IMR-90 (cell line): ENCODE measurements at regions not wholly inside any gene's neighbourhood (a gene's known extent, or its start where the extent isn't known, plus 50 kb on each side); places are given as distances from the start of the nearest gene placed in this dataset.

Source experiments
- ATAC-seq: fragments of 200-7000 bp; cut with Tn5 transposase; 2 replicates; pipeline ENCODE4 v1.9.1; 2020; ENCODE audit warnings: low read depth, mild to moderate bottlenecking, moderate library complexity
- BruUV-seq: library from RNA; stranded (reverse); fragments of 400-500 nt; replicated peaks from 2 replicates; lab custom pipeline; 2021; lab: Mats Ljungman, UMichigan
- CTCF ChIA-PET: fragments of 300-600 bp; formaldehyde crosslinking; extraction: SDS; loops from one replicate; lab custom pipeline; 2021; ENCODE audit warnings: antibody characterized with exemption; lab: Yijun Ruan, JAX
- POLR2A ChIA-PET: fragments of 300-600 bp; sonication (Branson Sonifier 250); formaldehyde crosslinking; loops from one replicate; lab custom pipeline; 2022; ENCODE audit warnings: antibody characterized with exemption; ENCODE audit not compliant: unreplicated experiment; lab: Charles Lee
- DNase-seq: peaks from one replicate; pipeline ENCODE4 v3.0.0; 2013
- H2AFZ ChIP-seq: replicated peaks from 2 replicates; pipeline ENCODE3; 2013; ENCODE audit warnings: low read length, mild to moderate bottlenecking; ENCODE audit not compliant: poor library complexity
- H2AK5ac ChIP-seq: 2 replicates; pipeline ENCODE4 v1.6.1; 2013; ENCODE audit warnings: low read depth, low read length, inconsistent platforms
- H2AK9ac ChIP-seq: replicated peaks from 2 replicates; pipeline ENCODE3; 2013; ENCODE audit warnings: mild to moderate bottlenecking, low read depth, low read length, moderate library complexity; ENCODE audit not compliant: poor library complexity
- H2BK120ac ChIP-seq: 2 replicates; pipeline ENCODE4 v1.6.1; 2013; ENCODE audit warnings: low read depth, low read length, inconsistent platforms
- H2BK15ac ChIP-seq: 3 replicates; pipeline ENCODE4 v1.6.1; 2013; ENCODE audit warnings: low read depth, low read length, inconsistent platforms
- H2BK20ac ChIP-seq: 2 replicates; pipeline ENCODE4 v1.6.1; 2013; ENCODE audit warnings: low read depth, mild to moderate bottlenecking, inconsistent platforms, low read length, moderate library complexity
- H2BK5ac ChIP-seq: 2 replicates; pipeline ENCODE4 v1.6.1; 2013; ENCODE audit warnings: mild to moderate bottlenecking, low read depth, low read length, inconsistent platforms; ENCODE audit not compliant: poor library complexity, severe bottlenecking
- H3K14ac ChIP-seq: replicated peaks from 2 replicates; pipeline ENCODE4 v1.6.1; 2013; ENCODE audit warnings: low read depth, low read length, inconsistent platforms
- H3K18ac ChIP-seq: 2 replicates; pipeline ENCODE4 v1.6.1; 2013; ENCODE audit warnings: low read depth, low read length, control low read depth
- H3K23ac ChIP-seq: 2 replicates; pipeline ENCODE4 v1.6.1; 2013; ENCODE audit warnings: low read depth, low read length, inconsistent platforms
- H3K27ac ChIP-seq: 2 replicates; pipeline ENCODE4 v1.5.1; 2013; ENCODE audit warnings: mild to moderate bottlenecking, control low read depth, low read length; ENCODE audit not compliant: insufficient read depth
- H3K27me3 ChIP-seq: 2 replicates; pipeline ENCODE4 v1.6.1; 2013; ENCODE audit warnings: low read length; ENCODE audit not compliant: control insufficient read depth, insufficient read depth
- H3K36me3 ChIP-seq: 2 replicates; pipeline ENCODE4 v1.6.1; 2013; ENCODE audit warnings: low read length, mixed read lengths; ENCODE audit not compliant: control insufficient read depth, insufficient read depth
- H3K4ac ChIP-seq: 2 replicates; pipeline ENCODE4 v1.6.1; 2013; ENCODE audit warnings: low read depth, low read length, inconsistent platforms
- H3K4me1 ChIP-seq: 2 replicates; pipeline ENCODE4 v1.6.1; 2013; ENCODE audit warnings: low read length, mixed read lengths; ENCODE audit not compliant: control insufficient read depth, insufficient read depth
- H3K4me2 ChIP-seq: 2 replicates; pipeline ENCODE4 v1.6.1; 2013; ENCODE audit warnings: low read depth, mild to moderate bottlenecking, control low read depth, low read length, moderate library complexity
- H3K4me3 ChIP-seq: 2 replicates; pipeline ENCODE4 v1.5.1; 2013; ENCODE audit warnings: low read depth, mild to moderate bottlenecking, control low read depth, low read length, moderate library complexity; ENCODE audit not compliant: insufficient read depth
- H3K56ac ChIP-seq: 2 replicates; pipeline ENCODE4 v1.6.1; 2013; ENCODE audit warnings: low read length, inconsistent platforms; ENCODE audit not compliant: insufficient read depth; ENCODE audit errors: extremely low read depth
- H3K79me1 ChIP-seq, 2 experiments: 2 replicates each; pipeline ENCODE4 v1.6.1; 2013; ENCODE audit warnings: low read length in 2 of 2, inconsistent platforms in 1 of 2, low read depth in 1 of 2
- H3K9ac ChIP-seq: 2 replicates; pipeline ENCODE4 v1.6.1; 2013; ENCODE audit warnings: low read depth, low read length, control low read depth
- H3K9me1 ChIP-seq: 2 replicates; pipeline ENCODE4 v1.6.1; 2013; ENCODE audit warnings: low read length, inconsistent platforms; ENCODE audit not compliant: insufficient read depth
- H3K9me3 ChIP-seq: 2 replicates; pipeline ENCODE4 v1.6.1; 2013; ENCODE audit warnings: low read length; ENCODE audit not compliant: control insufficient read depth, insufficient read depth
- H4K20me1 ChIP-seq: 2 replicates; pipeline ENCODE4 v1.6.1; 2013; ENCODE audit warnings: low read length, inconsistent platforms; ENCODE audit not compliant: insufficient read depth
- H4K5ac ChIP-seq: 2 replicates; pipeline ENCODE4 v1.6.1; 2013; ENCODE audit warnings: mild to moderate bottlenecking, low read depth, low read length, control low read depth
- H4K8ac ChIP-seq, 2 experiments: 2 replicates each; pipeline ENCODE4 v1.6.1; 2013; ENCODE audit warnings: low read depth in 2 of 2, low read length in 2 of 2, control low read depth in 1 of 2, inconsistent platforms in 1 of 2
- H4K91ac ChIP-seq: 2 replicates; pipeline ENCODE4 v1.6.1; 2013; ENCODE audit warnings: low read depth, low read length, inconsistent platforms; ENCODE audit not compliant: insufficient read depth
- BHLHE40 ChIP-seq: fragments of 150-350 bp; IDR thresholded peaks from 2 replicates; pipeline ENCODE4 v1.6.1; 2016; ENCODE audit warnings: mild to moderate bottlenecking, low read depth, low read length
- CEBPB ChIP-seq: IDR thresholded peaks from 2 replicates; pipeline ENCODE4 v1.6.1; 2012; ENCODE audit warnings: low read depth, low read length, improper control_type of control experiment
- ELK1 ChIP-seq: fragments of 150-350 bp; IDR thresholded peaks from 2 replicates; pipeline ENCODE4 v1.6.1; 2016; ENCODE audit warnings: low read depth, mild to moderate bottlenecking, low read length, moderate library complexity, borderline replicate concordance
- FOS ChIP-seq: fragments of 150-350 bp; IDR thresholded peaks from 2 replicates; pipeline ENCODE4 v1.6.1; 2016; ENCODE audit warnings: low read depth, low read length
- MAZ ChIP-seq: IDR thresholded peaks from 2 replicates; pipeline ENCODE4 v1.6.1; 2012; ENCODE audit warnings: low read depth, mild to moderate bottlenecking, low read length, improper control_type of control experiment, moderate library complexity, borderline replicate concordance
- MXI1 ChIP-seq: IDR thresholded peaks from 2 replicates; pipeline ENCODE4 v1.6.1; 2012; ENCODE audit warnings: low read depth, mild to moderate bottlenecking, low read length, moderate library complexity, borderline replicate concordance
- NFE2L2 ChIP-seq: fragments of 150-350 bp; IDR thresholded peaks from 2 replicates; pipeline ENCODE4 v1.6.1; 2016; ENCODE audit warnings: low read depth, mild to moderate bottlenecking, low read length
- POLR2A ChIP-seq: IDR thresholded peaks from 2 replicates; pipeline ENCODE4 v1.6.1; 2012; ENCODE audit warnings: mild to moderate bottlenecking, low read depth, low read length
- RAD21 ChIP-seq: IDR thresholded peaks from 2 replicates; pipeline ENCODE4 v1.6.1; 2012; ENCODE audit warnings: low read length, improper control_type of control experiment
- RCOR1 ChIP-seq: IDR thresholded peaks from 2 replicates; pipeline ENCODE4 v1.6.1; 2012; ENCODE audit warnings: mild to moderate bottlenecking, low read length, improper control_type of control experiment; ENCODE audit not compliant: insufficient replicate concordance
- RFX5 ChIP-seq: IDR thresholded peaks from 2 replicates; pipeline ENCODE4 v1.8.0; 2012; ENCODE audit warnings: low read depth, mild to moderate bottlenecking, low read length, moderate library complexity
- SMC3 ChIP-seq: fragments of 150-350 bp; IDR thresholded peaks from 2 replicates; pipeline ENCODE4 v1.6.1; 2016; ENCODE audit warnings: low read depth, mild to moderate bottlenecking, antibody characterized with exemption, low read length, moderate library complexity
- USF2 ChIP-seq: fragments of 150-350 bp; IDR thresholded peaks from 2 replicates; pipeline ENCODE4 v1.6.1; 2017; ENCODE audit warnings: mild to moderate bottlenecking, antibody characterized with exemption, low read length, low read depth
- WGBS, 2 experiments: methylation state at CpG; one replicate each; pipeline versions ENCODE4 v1.1.5 to v1.1.7; 2013; ENCODE audit warnings: missing lambda C conversion rate in 2 of 2; ENCODE audit not compliant: insufficient read length in 1 of 2; ENCODE audit errors: extremely low coverage in 2 of 2; 5-methylcytosine and 5-hydroxymethylcytosine counted together
- dilution Hi-C: fragments of 300-500 bp; cut with HindIII; formaldehyde crosslinking; loops from one replicate; pipeline ENCODE4 v1.14.3; 2018; ENCODE audit warnings: low sequenced_read_pairs; ENCODE audit not compliant: unreplicated experiment
- in situ Hi-C: fragments of 300-500 bp; cut with MboI; formaldehyde crosslinking; loops from 3 replicates; pipeline ENCODE4 v1.14.3; 2019; ENCODE audit warnings: low sequenced_read_pairs, inconsistent platforms, mixed read lengths
- intact Hi-C: fragments of 100-400 bp; cut with micrococcal nuclease; formaldehyde crosslinking; loops from 2 replicates; pipeline ENCODE4 v1.10.0; 2022
- TF ChIP-seq, protein P1 (sequence below): conservative IDR thresholded peaks from 2 replicates; pipeline ENCODE4 v1.5.1; 2012; ENCODE audit warnings: mild to moderate bottlenecking, low read depth, low read length, improper control_type of control experiment

GRCh38 chr10:90318659-90319058, 539.2 kb downstream of the HTR7 start:
- Histone ChIP-seq H4K91ac (peak overlapping the region; percentile 84; the same call in 1 of the 2 replicates), H3K4me1 (peaks cover 7% of the 10 kb centered on the region), H2BK120ac (peak overlapping the region; percentile 84), H3K79me1 (no peaks in the 10 kb centered on the region), H4K8ac (peak overlapping the region in 1 of 2 experiments; percentile 60; a peak in 1 of 4 replicates), H3K27me3 (no peaks in the 10 kb centered on the region), H3K18ac (peak overlapping the region; percentile 85; the same call in 1 of the 2 replicates), H2BK20ac (peak overlapping the region; percentile 91), H3K4me2 (no peak overlapping the region), H4K5ac (peak overlapping the region; percentile 68; the same call in 1 of the 2 replicates), H3K56ac (no peak overlapping the region), H2AFZ (no peak overlapping the region), H2BK5ac (no peak overlapping the region), H3K4me3 (no peak overlapping the region), H3K36me3 (no peaks in the 10 kb centered on the region), H3K4ac (peak overlapping the region; percentile 84), H4K20me1 (no peaks in the 10 kb centered on the region), H3K9ac (no peak overlapping the region), H3K14ac (no peak overlapping the region), H2AK9ac (no peak overlapping the region), H3K23ac (peak overlapping the region; percentile 12), H3K9me3 (no peaks in the 10 kb centered on the region), H3K9me1 (peaks cover 5% of the 10 kb centered on the region; the same call in 1 of the 2 replicates), H3K27ac (no peak overlapping the region), H2AK5ac (peak overlapping the region; percentile 69; the same call in 1 of the 2 replicates), H2BK15ac (peak overlapping the region; percentile 78; the same call in 1 of the 3 replicates)
- WGBS, 2 experiments = no CpG with 5 or more reads among the region's 2 CpGs
- TF ChIP-seq CEBPB (no peak), ELK1 (no peak), USF2 (no peak), FOS (no peak), RAD21 (no peak), POLR2A (no peak), RFX5 (no peak), SMC3 (no peak), MAZ (no peak), MXI1 (no peak), BHLHE40 (no peak), NFE2L2 (no peak), RCOR1 (no peak)
- TF ChIP-seq, protein P1, sequence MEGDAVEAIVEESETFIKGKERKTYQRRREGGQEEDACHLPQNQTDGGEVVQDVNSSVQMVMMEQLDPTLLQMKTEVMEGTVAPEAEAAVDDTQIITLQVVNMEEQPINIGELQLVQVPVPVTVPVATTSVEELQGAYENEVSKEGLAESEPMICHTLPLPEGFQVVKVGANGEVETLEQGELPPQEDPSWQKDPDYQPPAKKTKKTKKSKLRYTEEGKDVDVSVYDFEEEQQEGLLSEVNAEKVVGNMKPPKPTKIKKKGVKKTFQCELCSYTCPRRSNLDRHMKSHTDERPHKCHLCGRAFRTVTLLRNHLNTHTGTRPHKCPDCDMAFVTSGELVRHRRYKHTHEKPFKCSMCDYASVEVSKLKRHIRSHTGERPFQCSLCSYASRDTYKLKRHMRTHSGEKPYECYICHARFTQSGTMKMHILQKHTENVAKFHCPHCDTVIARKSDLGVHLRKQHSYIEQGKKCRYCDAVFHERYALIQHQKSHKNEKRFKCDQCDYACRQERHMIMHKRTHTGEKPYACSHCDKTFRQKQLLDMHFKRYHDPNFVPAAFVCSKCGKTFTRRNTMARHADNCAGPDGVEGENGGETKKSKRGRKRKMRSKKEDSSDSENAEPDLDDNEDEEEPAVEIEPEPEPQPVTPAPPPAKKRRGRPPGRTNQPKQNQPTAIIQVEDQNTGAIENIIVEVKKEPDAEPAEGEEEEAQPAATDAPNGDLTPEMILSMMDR = no peak
- in situ Hi-C loops = no loop called here
- intact Hi-C loops = no loop called here
- ATAC-seq = no peak
- dilution Hi-C loops = no loop called here
- CTCF ChIA-PET = interaction anchor here (1.2 kb wide), 1 partner anchor 31 kb away, joined by 3 read pairs; no protein-coding TSS in a partner anchor
- BruUV-seq = no TSS peak
- POLR2A ChIA-PET = no interaction called here
- no peak for DNase-seq
